WI38 (cell line): ENCODE measurements at regions not wholly inside any gene's neighbourhood (a gene's known extent, or its start where the extent isn't known, plus 50 kb on each side); places are given as distances from the start of the nearest gene placed in this dataset.

Experiments used
- H3K4me3 ChIP-seq: 2 replicates; pipeline ENCODE4 v1.5.1; 2011; ENCODE audit warnings: low read depth, mild to moderate bottlenecking, control low read depth, low read length
- CTCF ChIP-seq: IDR thresholded peaks from 2 replicates; pipeline ENCODE4 v1.5.1; 2012; ENCODE audit warnings: low read depth, mild to moderate bottlenecking, control low read depth, low read length

GRCh38 chr21:26659757-26660156, 86.7 kb upstream of the CYYR1 start:
- H3K4me3 ChIP-seq: no peak overlapping the region
- TF ChIP-seq CTCF: no peak

- TF ChIP-seq CTCF: no peak
- H3K4me3 ChIP-seq: no peak overlapping the region
Observed at GRCh38 chr21:26659182-26659581, 86.1 kb upstream of the CYYR1 start.

GRCh38 chr21:26655460-26655859, 82.4 kb upstream of the CYYR1 start:
- TF ChIP-seq CTCF: no peak
- H3K4me3 ChIP-seq: no peak overlapping the region

- no peak for TF ChIP-seq CTCF
- no peak overlapping the region for H3K4me3 ChIP-seq
Observed at GRCh38 chr21:26653430-26653829, 80.3 kb upstream of the CYYR1 start.

- no peak for TF ChIP-seq CTCF
- H3K4me3 ChIP-seq: no peak overlapping the region
Observed at GRCh38 chr21:26652854-26653253, 79.8 kb upstream of the CYYR1 start.

GRCh38 chr21:26641062-26641461, 68.0 kb upstream of the CYYR1 start:
- no peak for TF ChIP-seq CTCF

GRCh38 chr21:26637201-26637745, 64.2 kb upstream of the CYYR1 start:
- no peak for TF ChIP-seq CTCF
- H3K4me3 ChIP-seq: no peak overlapping the region

More at GRCh38 chr21:26641062-26641461, 68.0 kb upstream of the CYYR1 start:
- H3K4me3 ChIP-seq: no peak overlapping the region
